Inflammatory macrophage treated with lipopolysaccharide for 1 hour (primary cell): ENCODE measurements at regions not wholly inside any gene's neighbourhood (a gene's known extent, or its start where the extent isn't known, plus 50 kb on each side); places are given as distances from the start of the nearest gene placed in this dataset.
"Not testable (repeated sequence)": the region's sequence is repeated elsewhere in the genome, so short reads cannot be mapped to it uniquely, and the experiment has no call there.

Source experiments
- DNase-seq, 2 donors: peaks; one replicate each; pipeline ENCODE4 v3.0.0-alpha.2; 2020 to 2022

- no peak for DNase-seq
Observed at GRCh38 chr12:19671695-19672094, 232.4 kb downstream of the AEBP2 start.

GRCh38 chr12:19674437-19674836, 235.1 kb downstream of the AEBP2 start:
- DNase-seq, result no peak

GRCh38 chr12:19675361-19675760, 236.1 kb downstream of the AEBP2 start:
- DNase-seq, result no peak

- DNase-seq, result not testable (repeated sequence)
Observed at GRCh38 chr12:19678501-19678900, 239.2 kb downstream of the AEBP2 start.

- DNase-seq, result no peak
Observed at GRCh38 chr12:19681007-19681406, 241.7 kb downstream of the AEBP2 start.

GRCh38 chr12:19683178-19683927, 244.1 kb downstream of the AEBP2 start:
- no peak for DNase-seq

- DNase-seq, result no peak
Observed at GRCh38 chr12:19687371-19687770, 248.1 kb downstream of the AEBP2 start.

- DNase-seq, result no peak
Observed at GRCh38 chr12:19688532-19688931, 249.2 kb downstream of the AEBP2 start.

GRCh38 chr12:19689226-19689625, 249.9 kb downstream of the AEBP2 start:
- DNase-seq, result no peak

- no peak for DNase-seq
Observed at GRCh38 chr12:19689801-19690472, 250.6 kb downstream of the AEBP2 start.

GRCh38 chr12:19692091-19692490, 252.8 kb downstream of the AEBP2 start:
- DNase-seq, result no peak

GRCh38 chr12:19692566-19692965, 253.3 kb downstream of the AEBP2 start:
- DNase-seq, result no peak

- DNase-seq, result peak; percentile 36 to 61
Observed at GRCh38 chr12:19694627-19695026, 255.3 kb downstream of the AEBP2 start.

- no peak for DNase-seq
Observed at GRCh38 chr12:19695244-19696098, 256.2 kb downstream of the AEBP2 start.

- no peak for DNase-seq
Observed at GRCh38 chr12:19700969-19701368, 261.7 kb downstream of the AEBP2 start.

- DNase-seq, result no peak
Observed at GRCh38 chr12:19704966-19705365, 265.7 kb downstream of the AEBP2 start.

GRCh38 chr12:19706936-19707335, 267.6 kb downstream of the AEBP2 start:
- no peak for DNase-seq

- DNase-seq, result no peak
Observed at GRCh38 chr12:19707948-19708409, 268.7 kb downstream of the AEBP2 start.

- DNase-seq, result no peak
Observed at GRCh38 chr12:19709889-19710288, 270.6 kb downstream of the AEBP2 start.

GRCh38 chr12:19710811-19711793, 271.8 kb downstream of the AEBP2 start:
- DNase-seq, result no peak

GRCh38 chr12:19712041-19712440, 272.7 kb downstream of the AEBP2 start:
- peak in 1 of 2 donors; percentile 21 for DNase-seq

GRCh38 chr12:19718401-19718800, 279.1 kb downstream of the AEBP2 start:
- no peak for DNase-seq
